ENCODE measurements at regions not wholly inside any gene's neighbourhood (a gene's known extent, or its start where the extent isn't known, plus 50 kb on each side); places are given as distances from the start of the nearest gene placed in this dataset.

DNA sequence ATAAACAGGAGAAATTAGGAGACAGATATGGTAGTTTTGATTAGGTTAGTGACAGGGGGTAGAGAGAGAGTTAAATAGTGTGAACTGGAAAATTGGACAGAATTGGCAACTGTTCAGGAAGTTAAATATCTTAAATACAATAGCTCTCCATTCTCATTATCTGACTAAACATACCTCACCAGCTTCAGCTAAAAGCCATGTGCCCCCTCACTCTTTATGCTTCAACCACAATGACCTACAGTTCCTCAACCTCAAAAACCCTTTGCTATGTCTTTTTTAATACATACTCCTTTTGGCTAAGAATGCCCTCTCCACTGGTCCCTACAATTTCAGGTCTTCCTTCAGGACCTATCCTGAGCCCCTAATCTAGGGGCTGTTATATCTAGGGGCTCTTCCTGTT is 740.2 kb upstream of the ZEB2 start:
- H3K27ac ChIP-seq: no peak overlapping the region
- no peak for DNase-seq
- no peak for ATAC-seq
- H3K4me3 ChIP-seq: no peak overlapping the region
- intact Hi-C loops (cut with DNase I): no loop called here
- no peaks in the 10 kb centered on the region for H3K9me3 ChIP-seq
- H3K4me1 ChIP-seq: no peaks in the 10 kb centered on the region
- no peaks in the 10 kb centered on the region for H3K36me3 ChIP-seq (ENCODE audit: insufficient read depth in 1 of 2, low read depth in 1 of 2)
- H3K27me3 ChIP-seq (ENCODE audit: insufficient read depth in 3 of 3, low read length in 2 of 3): no peaks in the 10 kb centered on the region
- TF ChIP-seq, protein P1, sequence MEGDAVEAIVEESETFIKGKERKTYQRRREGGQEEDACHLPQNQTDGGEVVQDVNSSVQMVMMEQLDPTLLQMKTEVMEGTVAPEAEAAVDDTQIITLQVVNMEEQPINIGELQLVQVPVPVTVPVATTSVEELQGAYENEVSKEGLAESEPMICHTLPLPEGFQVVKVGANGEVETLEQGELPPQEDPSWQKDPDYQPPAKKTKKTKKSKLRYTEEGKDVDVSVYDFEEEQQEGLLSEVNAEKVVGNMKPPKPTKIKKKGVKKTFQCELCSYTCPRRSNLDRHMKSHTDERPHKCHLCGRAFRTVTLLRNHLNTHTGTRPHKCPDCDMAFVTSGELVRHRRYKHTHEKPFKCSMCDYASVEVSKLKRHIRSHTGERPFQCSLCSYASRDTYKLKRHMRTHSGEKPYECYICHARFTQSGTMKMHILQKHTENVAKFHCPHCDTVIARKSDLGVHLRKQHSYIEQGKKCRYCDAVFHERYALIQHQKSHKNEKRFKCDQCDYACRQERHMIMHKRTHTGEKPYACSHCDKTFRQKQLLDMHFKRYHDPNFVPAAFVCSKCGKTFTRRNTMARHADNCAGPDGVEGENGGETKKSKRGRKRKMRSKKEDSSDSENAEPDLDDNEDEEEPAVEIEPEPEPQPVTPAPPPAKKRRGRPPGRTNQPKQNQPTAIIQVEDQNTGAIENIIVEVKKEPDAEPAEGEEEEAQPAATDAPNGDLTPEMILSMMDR (IDR thresholded peaks at IDR 0.05): no peak

DNA sequence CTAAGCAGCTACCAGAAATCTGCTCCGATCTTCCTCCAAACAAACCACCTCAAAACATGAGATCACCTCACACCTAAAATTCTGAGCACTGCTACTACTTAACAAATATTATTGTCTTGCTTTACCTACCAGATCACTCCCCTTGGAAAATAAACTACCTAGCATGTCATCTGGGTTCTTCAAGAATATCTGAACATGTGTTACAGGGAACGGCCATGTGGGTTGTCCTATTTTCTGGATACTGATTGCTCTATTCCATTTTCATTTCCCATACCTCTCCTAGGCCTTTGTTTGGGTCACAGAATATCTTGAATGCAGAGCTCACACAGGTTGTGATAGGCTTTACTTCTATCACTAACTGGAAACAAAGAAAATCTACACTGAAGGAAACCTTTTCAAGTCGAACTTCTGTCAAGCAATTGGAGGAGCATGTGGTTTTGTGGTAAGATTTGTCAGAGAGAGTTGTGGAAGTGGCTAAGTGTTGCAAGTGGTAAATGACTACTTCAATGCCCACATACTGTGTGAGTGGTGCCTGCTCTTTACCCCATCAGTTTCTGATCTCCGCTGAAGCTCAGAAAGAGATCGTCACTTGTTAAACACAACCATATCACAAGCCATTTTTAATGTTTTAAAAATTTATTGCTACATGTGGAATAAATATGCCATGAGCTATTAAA is 739.1 kb upstream of the ZEB2 start:
- WGBS, 3 donors: 94 to 95% (median 94%) methylated on average over 5 of the region's 5 CpGs
- no peak overlapping the region for H3K27ac ChIP-seq
- DNase-seq (no peak), ATAC-seq (no peak)
- no peaks in the 10 kb centered on the region for H3K36me3 ChIP-seq (ENCODE audit: insufficient read depth in 1 of 2, low read depth in 1 of 2)
- H3K27me3 ChIP-seq (ENCODE audit: insufficient read depth in 3 of 3, low read length in 2 of 3): no peaks in the 10 kb centered on the region
- H3K9me3 ChIP-seq: no peaks in the 10 kb centered on the region
- intact Hi-C loops (cut with DNase I): no loop called here
- H3K4me1 ChIP-seq: no peaks in the 10 kb centered on the region
- H3K4me3 ChIP-seq: no peak overlapping the region
- TF ChIP-seq, protein P1 (IDR thresholded peaks at IDR 0.05): no peak

DNA sequence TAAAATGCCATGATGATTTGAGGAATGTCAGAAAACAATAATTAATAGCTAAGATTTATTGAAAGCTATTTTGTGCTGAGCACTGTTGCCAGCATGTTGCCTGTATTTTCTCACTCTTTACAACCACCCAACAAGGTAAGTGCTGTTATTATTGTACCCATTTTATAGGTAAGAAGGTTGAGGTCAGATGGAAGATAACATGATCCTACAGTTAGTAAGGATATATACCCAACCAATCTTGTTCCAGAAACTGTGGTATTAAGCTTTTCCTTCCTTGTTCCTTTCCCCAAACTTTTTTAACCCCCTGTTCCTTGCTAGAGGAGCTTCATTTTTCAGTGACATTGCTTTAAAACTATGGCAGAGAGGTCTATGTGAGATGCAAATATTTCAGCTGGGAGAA is 738.0 kb upstream of the ZEB2 start:
- H3K9me3 ChIP-seq: no peaks in the 10 kb centered on the region
- no peak overlapping the region for H3K27ac ChIP-seq
- DNase-seq (no peak), ATAC-seq (no peak)
- no peaks in the 10 kb centered on the region for H3K4me1 ChIP-seq
- no peaks in the 10 kb centered on the region for H3K27me3 ChIP-seq (ENCODE audit: insufficient read depth in 3 of 3, low read length in 2 of 3)
- H3K36me3 ChIP-seq (ENCODE audit: insufficient read depth in 1 of 2, low read depth in 1 of 2): no peaks in the 10 kb centered on the region
- TF ChIP-seq, protein P1 (IDR thresholded peaks at IDR 0.05): no peak
- H3K4me3 ChIP-seq: no peak overlapping the region
- intact Hi-C loops (cut with DNase I): no loop called here

DNA sequence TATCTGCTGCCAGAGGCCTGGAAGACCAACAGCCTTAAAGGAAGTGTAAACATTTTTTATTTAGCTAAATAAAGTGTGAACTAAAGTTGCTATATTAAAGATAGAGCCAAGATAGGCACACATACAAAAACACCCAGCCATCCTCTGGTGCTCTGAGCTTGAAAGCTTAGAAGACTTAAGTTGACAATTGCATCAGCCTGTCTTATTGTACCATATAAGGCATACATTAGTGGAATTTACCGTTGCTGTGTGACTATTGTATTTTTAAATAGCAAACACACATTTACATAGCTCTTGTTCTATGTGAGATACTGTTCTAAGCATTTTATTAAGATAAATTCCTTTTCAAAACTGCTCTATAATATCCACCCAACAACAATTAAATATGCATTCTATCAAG is 736.6 kb upstream of the ZEB2 start:
- H3K4me3 ChIP-seq: no peak overlapping the region
- no peaks in the 10 kb centered on the region for H3K9me3 ChIP-seq
- no peaks in the 10 kb centered on the region for H3K4me1 ChIP-seq
- TF ChIP-seq, protein P1 (IDR thresholded peaks at IDR 0.05): no peak
- intact Hi-C loops (cut with DNase I): no loop called here
- H3K27me3 ChIP-seq (ENCODE audit: insufficient read depth in 3 of 3, low read length in 2 of 3): no peaks in the 10 kb centered on the region
- no peak for ATAC-seq
- no peaks in the 10 kb centered on the region for H3K36me3 ChIP-seq (ENCODE audit: insufficient read depth in 1 of 2, low read depth in 1 of 2)
- WGBS, 3 donors: 70 to 84% (median 71%) methylated on average over 1 of the region's 1 CpG
- H3K27ac ChIP-seq: no peak overlapping the region
- DNase-seq: no peak

DNA sequence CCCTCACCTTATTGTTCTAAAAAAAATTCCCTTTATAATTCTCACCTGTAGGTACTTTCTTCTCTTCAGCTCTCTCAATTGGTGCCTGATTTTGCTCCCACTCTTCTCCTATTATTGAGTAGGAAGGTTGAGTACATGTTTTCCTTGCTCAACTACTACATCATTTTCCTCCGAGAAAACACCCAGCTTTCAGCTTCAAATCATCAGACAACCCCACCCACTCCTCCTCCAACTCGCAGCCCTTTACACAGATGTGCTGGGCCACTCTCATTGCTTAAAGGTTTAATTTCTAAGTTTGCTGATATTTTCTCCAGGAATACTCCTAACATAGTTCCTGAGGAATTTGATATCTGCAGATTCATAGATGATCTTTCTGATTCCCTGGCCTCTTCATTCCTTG is 734.4 kb upstream of the ZEB2 start:
- no peak overlapping the region for H3K4me3 ChIP-seq
- H3K36me3 ChIP-seq (ENCODE audit: insufficient read depth in 1 of 2, low read depth in 1 of 2): no peaks in the 10 kb centered on the region
- H3K4me1 ChIP-seq: no peaks in the 10 kb centered on the region
- intact Hi-C loops (cut with DNase I): no loop called here
- 85 to 89% (median 86%) methylated on average over 2 of the region's 2 CpGs for WGBS, 3 donors
- no peak for ATAC-seq
- TF ChIP-seq, protein P1 (IDR thresholded peaks at IDR 0.05): no peak
- no peaks in the 10 kb centered on the region for H3K9me3 ChIP-seq
- DNase-seq: no peak
- H3K27ac ChIP-seq: no peak overlapping the region
- no peaks in the 10 kb centered on the region for H3K27me3 ChIP-seq (ENCODE audit: insufficient read depth in 3 of 3, low read length in 2 of 3)

Data from psoas muscle (tissue), 7 donors.